ENCODE measurements at regions not wholly inside any gene's neighbourhood (a gene's known extent, or its start where the extent isn't known, plus 50 kb on each side); places are given as distances from the start of the nearest gene placed in this dataset.

- TF ChIP-seq CTCF (IDR thresholded peaks at IDR 0.05; ENCODE audit: unreplicated experiment): no peak
- no peaks in the 10 kb centered on the region for H3K27me3 Mint-ChIP-seq (ENCODE audit: unreplicated experiment)
- no peaks in the 10 kb centered on the region for H3K9me3 Mint-ChIP-seq (ENCODE audit: unreplicated experiment)
- H3K36me3 Mint-ChIP-seq (ENCODE audit: low read depth, unreplicated experiment): no peaks in the 10 kb centered on the region
- DNase-seq (ENCODE audit: low spot score): no peak
- no peak overlapping the region for H3K27ac Mint-ChIP-seq (ENCODE audit: unreplicated experiment)
- H3K4me3 Mint-ChIP-seq (ENCODE audit: unreplicated experiment): no peak overlapping the region
- H3K4me1 Mint-ChIP-seq (ENCODE audit: unreplicated experiment): no peaks in the 10 kb centered on the region
Observed at GRCh38 chr2:196481324-196481697, 158.2 kb upstream of the CCDC150 start.

- Mint-ChIP-seq H3K27ac (ENCODE audit: unreplicated experiment) (no peak overlapping the region), H3K9me3 (ENCODE audit: unreplicated experiment) (no peaks in the 10 kb centered on the region), H3K4me1 (ENCODE audit: unreplicated experiment) (no peaks in the 10 kb centered on the region), H3K36me3 (ENCODE audit: low read depth, unreplicated experiment) (no peaks in the 10 kb centered on the region), H3K27me3 (ENCODE audit: unreplicated experiment) (no peaks in the 10 kb centered on the region), H3K4me3 (ENCODE audit: unreplicated experiment) (no peak overlapping the region)
- no peak for DNase-seq (ENCODE audit: low spot score)
- no peak for TF ChIP-seq CTCF (IDR thresholded peaks at IDR 0.05; ENCODE audit: unreplicated experiment)
Observed at GRCh38 chr2:196482119-196483065, 157.1 kb upstream of the CCDC150 start.

DNA sequence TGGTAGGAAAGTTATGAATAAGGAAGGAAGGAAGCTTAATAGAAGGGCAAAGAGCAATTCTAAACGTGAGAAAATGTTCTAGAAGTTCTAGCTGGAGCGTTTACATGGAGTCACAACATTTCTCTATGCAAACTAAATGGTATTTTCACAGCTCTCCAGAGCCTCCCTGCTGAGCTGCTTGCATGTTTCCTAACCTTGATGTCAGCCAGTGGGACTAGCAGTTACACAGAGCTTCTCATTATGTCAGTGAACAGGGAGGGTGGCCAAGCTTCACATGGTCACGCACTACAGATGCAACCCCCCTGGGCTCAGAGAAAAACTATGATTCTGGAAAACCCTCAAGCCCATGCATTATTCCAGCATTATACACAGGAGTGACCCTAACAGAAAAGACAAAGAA is 153.4 kb upstream of the CCDC150 start:
- Mint-ChIP-seq H3K27ac (ENCODE audit: unreplicated experiment) (no peak overlapping the region), H3K27me3 (ENCODE audit: unreplicated experiment) (no peaks in the 10 kb centered on the region), H3K36me3 (ENCODE audit: low read depth, unreplicated experiment) (no peaks in the 10 kb centered on the region), H3K4me1 (ENCODE audit: unreplicated experiment) (no peaks in the 10 kb centered on the region), H3K4me3 (ENCODE audit: unreplicated experiment) (no peak overlapping the region), H3K9me3 (ENCODE audit: unreplicated experiment) (no peaks in the 10 kb centered on the region)
- no peak for TF ChIP-seq CTCF (IDR thresholded peaks at IDR 0.05; ENCODE audit: unreplicated experiment)
- DNase-seq (ENCODE audit: low spot score): no peak

- Mint-ChIP-seq H3K27ac (ENCODE audit: unreplicated experiment) (no peak overlapping the region), H3K4me1 (ENCODE audit: unreplicated experiment) (no peaks in the 10 kb centered on the region), H3K27me3 (ENCODE audit: unreplicated experiment) (no peaks in the 10 kb centered on the region), H3K36me3 (ENCODE audit: low read depth, unreplicated experiment) (no peaks in the 10 kb centered on the region), H3K4me3 (ENCODE audit: unreplicated experiment) (no peak overlapping the region), H3K9me3 (ENCODE audit: unreplicated experiment) (no peaks in the 10 kb centered on the region)
- DNase-seq (ENCODE audit: low spot score): no peak
- no peak for TF ChIP-seq CTCF (IDR thresholded peaks at IDR 0.05; ENCODE audit: unreplicated experiment)
Observed at GRCh38 chr2:196487417-196487816, 152.1 kb upstream of the CCDC150 start.

- Mint-ChIP-seq H3K27ac (ENCODE audit: unreplicated experiment) (no peak overlapping the region), H3K27me3 (ENCODE audit: unreplicated experiment) (no peaks in the 10 kb centered on the region), H3K4me1 (ENCODE audit: unreplicated experiment) (no peaks in the 10 kb centered on the region), H3K36me3 (ENCODE audit: low read depth, unreplicated experiment) (peaks cover 4% of the 10 kb centered on the region), H3K9me3 (ENCODE audit: unreplicated experiment) (no peaks in the 10 kb centered on the region), H3K4me3 (ENCODE audit: unreplicated experiment) (no peak overlapping the region)
- DNase-seq (ENCODE audit: low spot score): no peak
- no peak for TF ChIP-seq CTCF (IDR thresholded peaks at IDR 0.05; ENCODE audit: unreplicated experiment)
Observed at GRCh38 chr2:196489371-196489770, 150.1 kb upstream of the CCDC150 start.

Measured in endothelial cell (in vitro differentiated cells).